Upper lobe of right lung (tissue), 1 donor: ENCODE measurements at regions not wholly inside any gene's neighbourhood (a gene's known extent, or its start where the extent isn't known, plus 50 kb on each side); places are given as distances from the start of the nearest gene placed in this dataset.

Source experiments
- ATAC-seq: fragments of 200-7000 bp; cut with Tn5 transposase; one replicate; pipeline ENCODE4 v1.9.1; 2020; ENCODE audit warnings: mild to moderate bottlenecking, moderate library complexity
- DNase-seq: peaks from one replicate; pipeline ENCODE4 v3.0.0-alpha.2; 2020
- H3K27ac ChIP-seq: fragments of 200-600 bp; one replicate; pipeline ENCODE4 v1.8.0; 2022
- H3K27me3 ChIP-seq: fragments of 200-600 bp; one replicate; pipeline ENCODE4 v1.8.0; 2022; ENCODE audit warnings: mild to moderate bottlenecking
- H3K36me3 ChIP-seq: fragments of 200-600 bp; one replicate; pipeline ENCODE4 v1.8.0; 2022
- H3K4me1 ChIP-seq: fragments of 200-600 bp; one replicate; pipeline ENCODE4 v1.8.0; 2022
- H3K4me3 ChIP-seq: fragments of 200-600 bp; one replicate; pipeline ENCODE4 v1.8.0; 2022; ENCODE audit warnings: mild to moderate bottlenecking
- H3K9me3 ChIP-seq: fragments of 200-600 bp; one replicate; pipeline ENCODE4 v1.8.0; 2022
- CTCF ChIP-seq: fragments of 200-600 bp; IDR thresholded peaks from one replicate; pipeline ENCODE4 v1.8.0; 2022; ENCODE audit warnings: antibody characterized with exemption
- intact Hi-C: fragments of 100-400 bp; cut with DNase I; formaldehyde crosslinking; loops from one replicate; pipeline ENCODE4 v1.11.0; 2022
- donor health status: DM: no; HTN: yes; CAD: no; lungs with severe emphysema.

- Histone ChIP-seq H3K27me3 (no peaks in the 10 kb centered on the region), H3K9me3 (no peaks in the 10 kb centered on the region), H3K27ac (no peak overlapping the region), H3K36me3 (no peaks in the 10 kb centered on the region), H3K4me3 (no peak overlapping the region), H3K4me1 (no peaks in the 10 kb centered on the region)
- intact Hi-C loops, result no loop called here
- DNase-seq (no peak), ATAC-seq (no peak)
- no peak for TF ChIP-seq CTCF
Measured at GRCh38 chr14:86646696-86647690, 1117.0 kb downstream of the FLRT2 start.

GRCh38 chr14:86646125-86646524 is 1116.2 kb downstream of the FLRT2 start:
- Histone ChIP-seq H3K27me3 (no peaks in the 10 kb centered on the region), H3K4me1 (no peaks in the 10 kb centered on the region), H3K27ac (no peak overlapping the region), H3K9me3 (no peaks in the 10 kb centered on the region), H3K4me3 (no peak overlapping the region), H3K36me3 (no peaks in the 10 kb centered on the region)
- TF ChIP-seq CTCF, result no peak
- ATAC-seq (peak; percentile 13), DNase-seq (no peak)
- intact Hi-C loops, result no loop called here

GRCh38 chr14:86641310-86641709 is 1111.4 kb downstream of the FLRT2 start:
- ATAC-seq (no peak), DNase-seq (no peak)
- Histone ChIP-seq H3K27ac (no peak overlapping the region), H3K9me3 (no peaks in the 10 kb centered on the region), H3K27me3 (no peaks in the 10 kb centered on the region), H3K36me3 (no peaks in the 10 kb centered on the region), H3K4me1 (no peaks in the 10 kb centered on the region), H3K4me3 (no peak overlapping the region)
- no peak for TF ChIP-seq CTCF
- intact Hi-C loops, result no loop called here

GRCh38 chr14:86640288-86640687 is 1110.3 kb downstream of the FLRT2 start:
- Histone ChIP-seq H3K27ac (no peak overlapping the region), H3K36me3 (no peaks in the 10 kb centered on the region), H3K4me1 (no peaks in the 10 kb centered on the region), H3K9me3 (no peaks in the 10 kb centered on the region), H3K27me3 (no peaks in the 10 kb centered on the region), H3K4me3 (no peak overlapping the region)
- DNase-seq (no peak), ATAC-seq (no peak)
- TF ChIP-seq CTCF, result no peak
- intact Hi-C loops, result no loop called here

GRCh38 chr14:86639666-86640065 is 1109.7 kb downstream of the FLRT2 start:
- H3K9me3 ChIP-seq, result no peaks in the 10 kb centered on the region
- no peaks in the 10 kb centered on the region for H3K27me3 ChIP-seq
- TF ChIP-seq CTCF, result no peak
- intact Hi-C loops, result no loop called here
- no peak overlapping the region for H3K27ac ChIP-seq
- no peak overlapping the region for H3K4me3 ChIP-seq
- ATAC-seq (no peak), DNase-seq (no peak)
- H3K36me3 ChIP-seq, result no peaks in the 10 kb centered on the region
- no peaks in the 10 kb centered on the region for H3K4me1 ChIP-seq
